Ovary (tissue), 3 donors: ENCODE measurements at regions not wholly inside any gene's neighbourhood (a gene's known extent, or its start where the extent isn't known, plus 50 kb on each side); places are given as distances from the start of the nearest gene placed in this dataset.

Experiments
- EP300 ChIP-seq: sonication (generic); formaldehyde crosslinking; IDR thresholded peaks from one replicate; pipeline ENCODE4 v1.6.1; 2017; ENCODE audit warnings: antibody characterized with exemption
- POLR2A ChIP-seq: fragments of 450-650 bp; IDR thresholded peaks from one replicate; pipeline ENCODE4 v1.6.1; 2017; ENCODE audit warnings: antibody characterized with exemption, mild to moderate bottlenecking, moderate library complexity
- TF ChIP-seq, protein P1 (sequence below), 3 donors: fragments of 450-650 bp in 2 of 3; fragments of 200-600 bp in 1 of 3; IDR thresholded peaks; one replicate each; pipeline versions ENCODE4 v1.5.1 to v1.8.0; 2016 to 2022; ENCODE audit warnings: antibody characterized with exemption in 3 of 3, mild to moderate bottlenecking in 1 of 3
- donor health status: DM: no; HTN: no; CAD: no.

DNA sequence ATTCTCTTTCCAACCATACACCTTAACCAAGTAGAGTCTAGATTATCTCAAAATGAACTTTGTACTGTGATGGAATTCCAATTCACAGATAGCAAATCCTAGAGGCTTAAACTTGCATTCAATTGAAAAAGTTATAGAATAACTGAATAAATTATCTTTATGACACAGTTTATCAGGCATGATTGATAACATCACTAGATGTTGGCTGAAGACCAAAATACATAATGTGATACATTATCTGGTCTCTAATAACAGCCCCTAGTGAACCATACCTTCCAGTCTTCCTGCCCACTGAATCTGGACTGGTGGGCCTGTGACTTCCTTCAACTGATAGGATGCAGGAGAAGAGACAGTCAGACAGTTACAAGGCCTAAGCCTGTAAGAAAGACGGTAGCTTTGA is 165.2 kb upstream of the CMC1 start:
- TF ChIP-seq, protein P1, sequence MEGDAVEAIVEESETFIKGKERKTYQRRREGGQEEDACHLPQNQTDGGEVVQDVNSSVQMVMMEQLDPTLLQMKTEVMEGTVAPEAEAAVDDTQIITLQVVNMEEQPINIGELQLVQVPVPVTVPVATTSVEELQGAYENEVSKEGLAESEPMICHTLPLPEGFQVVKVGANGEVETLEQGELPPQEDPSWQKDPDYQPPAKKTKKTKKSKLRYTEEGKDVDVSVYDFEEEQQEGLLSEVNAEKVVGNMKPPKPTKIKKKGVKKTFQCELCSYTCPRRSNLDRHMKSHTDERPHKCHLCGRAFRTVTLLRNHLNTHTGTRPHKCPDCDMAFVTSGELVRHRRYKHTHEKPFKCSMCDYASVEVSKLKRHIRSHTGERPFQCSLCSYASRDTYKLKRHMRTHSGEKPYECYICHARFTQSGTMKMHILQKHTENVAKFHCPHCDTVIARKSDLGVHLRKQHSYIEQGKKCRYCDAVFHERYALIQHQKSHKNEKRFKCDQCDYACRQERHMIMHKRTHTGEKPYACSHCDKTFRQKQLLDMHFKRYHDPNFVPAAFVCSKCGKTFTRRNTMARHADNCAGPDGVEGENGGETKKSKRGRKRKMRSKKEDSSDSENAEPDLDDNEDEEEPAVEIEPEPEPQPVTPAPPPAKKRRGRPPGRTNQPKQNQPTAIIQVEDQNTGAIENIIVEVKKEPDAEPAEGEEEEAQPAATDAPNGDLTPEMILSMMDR (IDR thresholded peaks at IDR 0.05), result no peak
- no peak for TF ChIP-seq POLR2A
- TF ChIP-seq EP300, result no peak
